Sigmoid colon (tissue), 4 donors: ENCODE measurements at regions not wholly inside any gene's neighbourhood (a gene's known extent, or its start where the extent isn't known, plus 50 kb on each side); places are given as distances from the start of the nearest gene placed in this dataset.

Source experiments
- POLR2AphosphoS5 ChIP-seq, 4 donors: sonication (generic); formaldehyde crosslinking; IDR thresholded peaks; one replicate each; pipeline ENCODE4 v1.6.1; 2017; ENCODE audit warnings: antibody characterized with exemption in 4 of 4
- TF ChIP-seq, protein P1 (sequence below), 4 experiments: fragments of 450-650 bp in 3 of 4; fragments of 200-600 bp in 1 of 4; IDR thresholded peaks; one replicate each; pipeline ENCODE4 v1.5.1; 2016 to 2019; ENCODE audit warnings: antibody characterized with exemption in 4 of 4, mild to moderate bottlenecking in 3 of 4, moderate library complexity in 2 of 4

DNA sequence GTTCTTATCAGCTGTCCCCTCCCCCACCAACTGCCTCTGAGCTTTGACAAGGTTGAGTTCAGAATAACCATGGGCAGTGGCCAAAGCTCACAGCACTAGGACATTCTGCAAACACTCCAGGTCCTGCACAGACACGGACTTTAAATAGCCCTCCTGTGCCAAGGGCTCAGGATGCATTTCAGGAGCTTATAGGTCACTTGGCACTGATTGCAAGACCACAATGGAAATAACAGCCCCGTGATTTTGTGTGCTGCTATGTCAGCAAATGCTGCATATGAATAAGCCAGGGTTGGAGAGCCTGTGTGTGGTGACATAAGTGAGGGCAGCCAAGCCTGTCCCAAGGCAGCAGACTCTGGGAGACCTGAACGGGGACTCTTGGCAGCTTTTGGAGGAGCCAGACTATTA lies 150.7 kb downstream of the DMRT2 start:
- TF ChIP-seq POLR2AphosphoS5 (IDR thresholded peaks at IDR 0.05): no peak
- TF ChIP-seq, protein P1, sequence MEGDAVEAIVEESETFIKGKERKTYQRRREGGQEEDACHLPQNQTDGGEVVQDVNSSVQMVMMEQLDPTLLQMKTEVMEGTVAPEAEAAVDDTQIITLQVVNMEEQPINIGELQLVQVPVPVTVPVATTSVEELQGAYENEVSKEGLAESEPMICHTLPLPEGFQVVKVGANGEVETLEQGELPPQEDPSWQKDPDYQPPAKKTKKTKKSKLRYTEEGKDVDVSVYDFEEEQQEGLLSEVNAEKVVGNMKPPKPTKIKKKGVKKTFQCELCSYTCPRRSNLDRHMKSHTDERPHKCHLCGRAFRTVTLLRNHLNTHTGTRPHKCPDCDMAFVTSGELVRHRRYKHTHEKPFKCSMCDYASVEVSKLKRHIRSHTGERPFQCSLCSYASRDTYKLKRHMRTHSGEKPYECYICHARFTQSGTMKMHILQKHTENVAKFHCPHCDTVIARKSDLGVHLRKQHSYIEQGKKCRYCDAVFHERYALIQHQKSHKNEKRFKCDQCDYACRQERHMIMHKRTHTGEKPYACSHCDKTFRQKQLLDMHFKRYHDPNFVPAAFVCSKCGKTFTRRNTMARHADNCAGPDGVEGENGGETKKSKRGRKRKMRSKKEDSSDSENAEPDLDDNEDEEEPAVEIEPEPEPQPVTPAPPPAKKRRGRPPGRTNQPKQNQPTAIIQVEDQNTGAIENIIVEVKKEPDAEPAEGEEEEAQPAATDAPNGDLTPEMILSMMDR (IDR thresholded peaks at IDR 0.05): no peak
